Fibroblast of lung (primary cell): ENCODE measurements at regions not wholly inside any gene's neighbourhood (a gene's known extent, or its start where the extent isn't known, plus 50 kb on each side); places are given as distances from the start of the nearest gene placed in this dataset.

ENCODE experiments used
- CTCF ChIP-seq, 2 donors: IDR thresholded peaks in 1 of 2; conservative IDR thresholded peaks in 1 of 2; 1 replicate in 1 of 2; 2 replicates in 1 of 2; pipeline ENCODE4 v1.5.1; 2011 to 2012; ENCODE audit warnings: low read length in 2 of 2, control low read depth in 1 of 2, inconsistent platforms in 1 of 2, low read depth in 1 of 2, mild to moderate bottlenecking in 1 of 2
- EZH2 ChIP-seq: IDR thresholded peaks from 2 replicates; pipeline ENCODE4 v1.5.1; 2012; ENCODE audit warnings: low read length, control low read depth, mild to moderate bottlenecking; ENCODE audit errors: missing control alignments

- TF ChIP-seq CTCF (conservative IDR thresholded peaks at IDR 0.05 in 1 of 2, IDR thresholded peaks at IDR 0.05 in 1 of 2; ENCODE audit: low read depth in 1 of 2, low read length in 2 of 2) (no peak), EZH2 (no peak)
Observed at GRCh38 chr3:5523125-5523524, 335.6 kb downstream of the EDEM1 start.
